Activated CD4-positive, CD25-positive, alpha-beta regulatory T cell treated with anti-CD3 and anti-CD28 coated beads, Interleukin-2, amount 50 U/mL, for 16 hours (primary cell): ENCODE measurements at regions not wholly inside any gene's neighbourhood (a gene's known extent, or its start where the extent isn't known, plus 50 kb on each side); places are given as distances from the start of the nearest gene placed in this dataset.

ENCODE experiments used
- DNase-seq: peaks from one replicate; pipeline ENCODE4 v3.0.0-alpha.2; 2020; ENCODE audit warnings: low read depth, low spot score

- no peak for DNase-seq
Measured at GRCh38 chr10:83657487-83657886, 481.8 kb upstream of the GHITM start.

- no peak for DNase-seq
Measured at GRCh38 chr10:83663918-83664317, 475.4 kb upstream of the GHITM start.

- no peak for DNase-seq
Measured at GRCh38 chr10:83666762-83667161, 472.5 kb upstream of the GHITM start.

GRCh38 chr10:83667594-83667993 is 471.7 kb upstream of the GHITM start:
- no peak for DNase-seq

- DNase-seq, result no peak
Measured at GRCh38 chr10:83673316-83673715, 466.0 kb upstream of the GHITM start.

GRCh38 chr10:83677795-83678194 is 461.5 kb upstream of the GHITM start:
- DNase-seq, result no peak

- DNase-seq, result no peak
Measured at GRCh38 chr10:83678850-83679249, 460.5 kb upstream of the GHITM start.

- no peak for DNase-seq
Measured at GRCh38 chr10:83680470-83680891, 458.8 kb upstream of the GHITM start.

- DNase-seq, result no peak
Measured at GRCh38 chr10:83682414-83682813, 456.9 kb upstream of the GHITM start.

- DNase-seq, result no peak
Measured at GRCh38 chr10:83685458-83685857, 453.9 kb upstream of the GHITM start.

GRCh38 chr10:83691791-83692596 is 447.3 kb upstream of the GHITM start:
- DNase-seq, result no peak

GRCh38 chr10:83698899-83699298 is 440.4 kb upstream of the GHITM start:
- DNase-seq, result no peak

- DNase-seq, result no peak
Measured at GRCh38 chr10:83701799-83702198, 437.5 kb upstream of the GHITM start.

- no peak for DNase-seq
Measured at GRCh38 chr10:83702731-83703130, 436.6 kb upstream of the GHITM start.

- DNase-seq, result no peak
Measured at GRCh38 chr10:83706120-83706519, 433.2 kb upstream of the GHITM start.

GRCh38 chr10:83706952-83707582 is 432.2 kb upstream of the GHITM start:
- no peak for DNase-seq

- DNase-seq, result no peak
Measured at GRCh38 chr10:83713423-83713822, 425.9 kb upstream of the GHITM start.

GRCh38 chr10:83723080-83723479 is 416.2 kb upstream of the GHITM start:
- DNase-seq, result no peak

GRCh38 chr10:83724471-83725241 is 414.7 kb upstream of the GHITM start:
- no peak for DNase-seq

- no peak for DNase-seq
Measured at GRCh38 chr10:83725567-83725966, 413.7 kb upstream of the GHITM start.

GRCh38 chr10:83734278-83734677 is 405.0 kb upstream of the GHITM start:
- no peak for DNase-seq

- DNase-seq, result no peak
Measured at GRCh38 chr10:83736008-83736407, 403.3 kb upstream of the GHITM start.

- DNase-seq, result no peak
Measured at GRCh38 chr10:83750604-83751003, 388.7 kb upstream of the GHITM start.
